ENCODE measurements at regions not wholly inside any gene's neighbourhood (a gene's known extent, or its start where the extent isn't known, plus 50 kb on each side); places are given as distances from the start of the nearest gene placed in this dataset.

DNA sequence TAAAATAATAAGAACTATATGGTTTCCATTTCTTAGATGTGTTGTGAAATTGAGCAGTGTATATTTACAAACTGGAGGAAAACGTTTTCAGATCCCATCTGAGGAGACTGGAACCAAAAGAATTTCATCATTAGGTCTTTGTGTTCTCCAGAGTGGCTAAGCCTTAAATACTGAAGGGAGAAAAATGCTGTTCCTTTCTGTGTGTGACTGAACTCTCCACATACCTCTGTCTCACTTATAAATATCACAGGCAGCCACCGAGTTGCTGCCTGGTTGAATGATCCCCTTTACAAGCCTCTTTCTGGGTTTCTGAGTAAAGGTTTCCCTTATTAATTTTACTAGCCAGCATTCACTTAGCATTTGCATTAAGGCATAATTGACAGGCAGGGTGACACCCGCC is 913.9 kb upstream of the NR2F2 start:
- no peak for DNase-seq

DNA sequence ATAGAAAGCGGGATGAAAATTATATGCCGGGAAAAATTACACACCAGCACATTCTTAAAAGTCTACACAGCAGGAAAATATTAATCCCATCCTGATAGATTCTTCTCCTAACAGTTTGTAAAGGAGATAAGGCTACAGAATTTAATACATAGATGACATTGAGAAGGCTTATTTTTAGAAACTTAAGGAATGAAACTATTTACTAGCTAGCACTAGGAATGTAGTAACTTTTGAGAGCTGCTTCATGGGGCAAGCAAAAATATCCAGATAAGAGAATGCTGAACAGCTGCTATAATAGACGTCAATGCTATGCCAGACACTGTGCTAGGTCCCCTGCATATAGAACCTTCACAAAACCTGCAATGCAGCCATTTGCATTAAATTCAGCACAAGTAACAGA is 912.7 kb upstream of the NR2F2 start:
- no peak for DNase-seq

DNA sequence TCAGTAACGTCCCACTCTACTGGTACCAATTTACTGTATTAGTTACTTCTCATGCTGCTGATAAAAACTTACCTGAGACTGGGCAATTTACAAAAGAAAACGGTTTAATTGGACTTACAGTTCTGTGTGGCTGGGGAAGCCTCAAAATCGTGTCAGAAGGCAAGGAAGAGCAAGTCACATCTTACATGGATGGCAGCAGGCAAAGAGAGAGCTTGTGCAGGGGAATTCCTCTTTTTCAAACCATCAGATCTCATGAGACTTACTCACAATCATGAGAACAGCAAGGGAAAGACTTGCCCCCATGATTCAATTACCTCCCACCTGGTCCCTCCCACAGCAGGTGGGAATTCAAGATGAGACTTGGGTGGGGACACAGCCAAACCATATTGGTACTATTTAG is 908.2 kb upstream of the NR2F2 start:
- DNase-seq: no peak

DNA sequence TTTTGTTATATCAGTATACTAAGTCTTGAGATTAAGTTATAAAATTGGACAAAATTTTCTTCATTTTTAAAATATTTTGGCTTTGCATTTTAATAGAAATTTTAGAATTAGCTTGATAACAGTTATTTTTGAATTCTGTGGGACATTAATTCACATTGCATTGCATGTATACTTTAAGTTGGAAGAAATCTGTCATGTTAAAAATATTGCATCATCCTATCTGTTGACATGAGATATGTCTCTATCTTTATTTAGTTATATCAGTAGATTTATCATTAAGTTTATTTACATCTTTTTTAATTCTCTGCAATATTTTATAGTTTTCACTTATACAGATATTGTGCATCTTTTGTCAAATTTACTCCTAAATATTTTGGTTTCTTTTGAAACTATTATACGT is 904.6 kb upstream of the NR2F2 start:
- DNase-seq: no peak

DNA sequence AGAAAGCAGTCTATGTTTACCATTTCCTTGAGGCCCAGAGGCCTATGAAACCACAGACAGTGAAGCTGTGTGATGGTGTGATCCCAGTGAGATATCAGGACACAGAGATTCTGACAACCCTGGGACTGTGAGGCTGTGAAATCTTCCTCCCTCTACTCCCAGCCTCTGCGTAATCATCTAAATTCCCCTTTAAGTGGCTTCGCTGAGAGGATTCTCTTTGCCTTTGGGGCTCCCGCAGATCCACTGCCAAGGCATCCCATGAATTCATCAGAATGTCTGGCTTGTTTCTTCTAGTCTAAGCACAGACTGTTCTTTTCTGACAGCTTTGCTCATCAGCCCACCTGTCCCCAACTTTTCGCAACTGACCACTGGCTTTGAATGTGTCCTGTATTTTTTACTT is 901.2 kb upstream of the NR2F2 start:
- no peak for DNase-seq

- DNase-seq: no peak
Measured at GRCh38 chr15:95431518-95431917, 899.0 kb upstream of the NR2F2 start.

GRCh38 chr15:95432878-95433405 is 897.6 kb upstream of the NR2F2 start:
- DNase-seq: no peak

DNA sequence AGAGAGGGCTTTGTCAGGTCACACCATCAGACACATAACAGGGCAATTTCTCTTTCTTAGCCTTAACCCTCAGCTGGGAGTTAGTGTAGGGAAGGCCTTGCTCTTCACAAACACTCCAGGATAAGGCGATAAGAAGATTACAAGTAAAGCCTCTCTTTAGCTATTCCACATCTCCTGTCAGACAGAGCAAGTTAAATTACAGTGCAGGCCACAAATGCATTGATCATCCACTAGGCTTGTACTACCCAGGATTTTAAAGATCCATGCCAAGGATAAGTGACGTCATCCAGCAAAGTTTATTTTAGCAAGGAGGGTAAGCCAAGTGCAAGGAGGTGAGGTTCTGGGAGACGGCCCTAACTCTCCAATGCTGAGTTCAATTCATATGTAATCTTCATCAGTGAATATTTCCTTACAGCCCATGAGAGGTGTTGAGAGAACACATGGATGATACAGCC is 890.6 kb upstream of the NR2F2 start:
- no peak for DNase-seq

DNA sequence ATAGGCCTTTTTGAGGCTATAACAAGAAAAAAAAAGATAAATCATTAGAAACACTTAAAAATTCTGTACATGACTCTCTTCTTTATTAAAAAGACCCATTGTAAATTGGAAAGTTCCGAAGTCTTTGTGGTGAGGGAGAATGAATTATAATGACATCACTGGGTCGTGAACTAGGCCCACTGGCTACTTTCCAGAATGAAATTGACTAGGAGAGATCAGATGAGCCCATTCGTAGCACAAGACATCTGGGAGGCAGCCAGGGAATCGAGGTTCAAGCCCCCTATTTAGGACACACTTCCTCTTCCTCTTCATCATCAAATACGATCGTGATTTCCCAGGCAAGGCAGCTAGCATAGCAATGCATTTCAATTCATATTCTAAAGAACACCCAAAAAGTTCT is 889.8 kb upstream of the NR2F2 start:
- DNase-seq: no peak

GRCh38 chr15:95442107-95442719 is 888.3 kb upstream of the NR2F2 start:
- DNase-seq: no peak

DNA sequence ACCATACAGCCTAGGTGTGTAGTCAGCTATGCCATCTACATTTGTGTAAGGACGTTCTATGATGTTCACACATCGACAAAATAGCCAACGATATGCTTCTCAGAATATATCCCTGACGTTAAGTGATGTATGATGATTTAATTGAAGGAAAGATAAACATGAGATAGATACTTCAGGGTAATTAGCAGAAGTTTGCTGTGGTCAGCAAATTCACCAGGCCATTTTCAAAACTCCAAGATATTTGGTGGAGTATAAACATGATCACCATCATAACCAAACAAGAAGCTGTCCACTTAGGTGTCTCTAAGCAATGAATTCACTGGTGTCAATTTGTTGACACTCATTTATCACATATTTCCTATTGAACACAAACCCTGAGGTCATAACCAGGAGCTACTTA is 885.6 kb upstream of the NR2F2 start:
- DNase-seq: no peak

- peak; percentile 39 for DNase-seq
Measured at GRCh38 chr15:95446854-95447253, 883.6 kb upstream of the NR2F2 start.

DNA sequence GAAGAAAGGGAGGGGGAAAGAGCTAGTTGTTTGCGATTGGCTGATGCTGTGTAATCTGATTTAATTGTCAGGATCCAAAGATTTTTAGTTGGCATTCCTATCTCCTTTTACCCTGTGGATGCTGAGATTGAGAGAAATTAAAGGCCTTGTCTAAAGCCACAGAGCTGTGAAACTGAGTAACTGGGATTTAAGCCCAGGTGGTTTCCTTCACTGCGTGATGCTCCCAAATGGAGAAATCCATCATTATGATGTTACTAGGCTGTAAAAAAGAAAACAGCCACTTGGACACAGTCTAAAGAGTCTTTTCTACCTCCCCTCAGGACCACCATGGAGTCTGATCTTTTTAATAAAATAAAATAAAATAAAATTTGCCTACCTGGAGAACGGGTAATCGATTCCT is 883.0 kb upstream of the NR2F2 start:
- DNase-seq: no peak

GRCh38 chr15:95448531-95449229 is 881.8 kb upstream of the NR2F2 start:
- no peak for DNase-seq

DNA sequence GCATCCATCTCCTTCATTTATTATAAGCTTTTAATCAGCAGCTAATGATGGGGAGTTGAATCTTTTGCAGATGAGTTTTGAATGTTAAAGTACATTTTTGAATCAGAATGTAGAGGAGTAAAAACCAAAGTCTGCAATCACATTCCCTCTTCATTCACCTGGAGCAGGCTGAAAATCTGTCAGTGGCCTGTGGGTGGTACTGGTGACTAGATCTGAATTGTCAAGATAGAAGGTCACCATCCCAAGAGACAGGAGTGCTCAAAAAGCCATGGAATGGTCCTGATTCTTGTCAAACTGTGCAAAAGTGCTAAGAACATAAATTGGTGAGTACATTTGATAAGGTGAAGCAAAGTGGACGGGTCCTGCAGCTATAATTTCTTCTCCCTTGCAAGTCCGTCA is 881.3 kb upstream of the NR2F2 start:
- DNase-seq: no peak

GRCh38 chr15:95450413-95450812 is 880.1 kb upstream of the NR2F2 start:
- no peak for DNase-seq

DNA sequence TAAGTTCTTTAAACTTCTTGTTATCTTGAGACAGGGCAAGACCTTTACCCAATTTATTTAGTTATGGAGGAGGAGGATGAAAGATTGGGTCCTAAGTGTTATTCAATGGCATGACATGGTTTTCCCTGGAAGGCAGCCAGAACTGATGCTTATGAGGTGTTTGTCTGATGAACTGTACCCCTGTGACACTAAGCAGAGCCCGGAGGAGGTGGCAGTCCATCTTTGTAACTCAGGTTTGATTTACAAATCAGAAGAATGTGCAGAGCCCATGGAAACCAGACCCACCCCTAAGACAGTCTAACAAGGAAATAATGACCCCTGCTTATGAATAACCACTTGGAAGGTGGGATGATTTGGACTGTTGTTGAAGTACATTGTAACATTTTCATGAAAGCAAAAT is 878.6 kb upstream of the NR2F2 start:
- DNase-seq: no peak

- no peak for DNase-seq
Measured at GRCh38 chr15:95454403-95455262, 875.9 kb upstream of the NR2F2 start.

- no peak for DNase-seq
Measured at GRCh38 chr15:95457520-95457919, 873.0 kb upstream of the NR2F2 start.

DNA sequence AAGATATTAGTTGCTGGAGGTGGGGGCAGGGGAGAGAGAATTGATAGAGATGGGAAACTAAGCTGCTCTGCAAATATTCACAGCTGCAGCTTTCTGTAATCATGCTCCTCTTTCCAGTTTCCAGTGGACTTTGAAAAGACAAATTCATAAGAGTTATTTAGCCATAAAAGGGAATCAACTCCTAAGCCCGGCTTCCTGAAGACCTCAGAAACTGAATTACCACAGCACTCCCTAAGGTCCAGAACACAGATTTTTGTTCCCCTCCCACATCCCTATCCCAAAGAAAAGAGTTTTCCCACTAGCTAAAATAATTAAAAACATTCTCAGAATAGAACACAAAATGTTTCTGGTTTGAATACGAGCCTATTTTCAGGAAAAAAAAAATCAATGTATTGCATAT is 871.8 kb upstream of the NR2F2 start:
- DNase-seq: no peak

DNA sequence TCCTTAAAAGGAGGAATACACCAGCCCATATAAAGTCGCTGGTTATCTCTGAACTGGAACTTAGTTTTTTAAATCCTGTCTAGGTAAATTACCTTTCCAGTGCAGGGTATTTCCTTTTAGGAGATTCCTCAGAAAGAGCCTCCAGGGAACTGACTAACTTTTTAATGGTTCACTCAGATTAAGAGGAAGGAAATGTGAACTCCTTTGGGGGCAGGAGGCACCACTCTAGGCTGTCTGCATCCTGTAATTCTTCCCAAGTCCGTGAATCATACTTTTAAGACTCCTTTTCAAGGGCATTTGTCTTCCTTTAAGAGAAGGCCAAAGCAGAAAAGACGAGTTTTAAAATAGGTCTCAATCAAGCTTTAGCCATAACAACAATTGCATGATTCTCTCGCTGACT is 871.2 kb upstream of the NR2F2 start:
- no peak for DNase-seq

DNA sequence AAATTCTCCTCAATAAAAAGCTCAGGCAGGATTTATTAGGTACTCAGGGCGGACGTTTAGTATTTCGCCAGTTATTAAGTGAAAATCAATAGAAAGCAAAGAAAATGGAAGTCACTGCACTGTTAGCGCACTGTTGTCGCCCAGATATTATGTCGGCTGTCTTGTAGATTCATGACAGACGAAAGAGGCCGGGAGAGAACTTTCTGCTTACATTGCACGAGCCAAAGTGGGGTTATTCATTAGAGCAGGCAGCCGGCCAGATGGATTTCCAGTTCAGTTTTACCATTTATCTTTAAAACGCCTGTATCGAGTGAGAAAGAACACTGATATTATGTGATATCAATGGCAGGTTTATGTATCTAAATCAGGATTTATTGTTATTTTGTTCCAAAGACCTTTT is 866.0 kb upstream of the NR2F2 start:
- no peak for DNase-seq

GRCh38 chr15:95468820-95469219 is 861.7 kb upstream of the NR2F2 start:
- DNase-seq: no peak

DNA sequence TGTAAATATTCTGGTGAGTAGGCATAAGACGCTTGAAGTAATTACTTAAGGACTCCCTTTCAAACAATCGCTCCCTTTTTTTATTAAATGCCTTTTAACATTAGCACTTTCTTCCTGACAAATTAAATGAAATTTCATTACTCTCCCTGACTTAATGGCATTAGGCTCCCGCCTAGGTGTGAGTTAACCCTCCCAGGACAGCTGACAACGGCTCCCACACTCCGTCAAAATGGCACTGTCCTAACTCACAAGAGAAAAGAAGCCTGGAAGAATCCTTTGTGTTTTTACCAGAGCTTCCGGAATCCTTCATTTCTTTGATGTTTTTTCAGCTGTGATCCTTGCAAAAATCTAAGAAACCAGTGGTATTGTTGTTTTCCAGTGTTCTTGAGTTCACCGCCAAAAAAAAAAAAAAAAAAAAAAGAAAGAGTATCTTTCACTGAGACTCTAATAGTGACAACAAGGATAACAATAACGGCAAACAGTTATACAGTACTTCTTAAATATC is 861.0 kb upstream of the NR2F2 start:
- no peak for DNase-seq

All from activated CD4-positive, alpha-beta T cell treated with anti-CD3 and anti-CD28 coated beads, Interleukin-10, Interleukin-2, amounts not matched to agents 100 ng/mL and 50 ng/mL, durations not matched to agents 16 hours and 8 hours (primary cell).